ENCODE measurements at regions not wholly inside any gene's neighbourhood (a gene's known extent, or its start where the extent isn't known, plus 50 kb on each side); places are given as distances from the start of the nearest gene placed in this dataset.

DNA sequence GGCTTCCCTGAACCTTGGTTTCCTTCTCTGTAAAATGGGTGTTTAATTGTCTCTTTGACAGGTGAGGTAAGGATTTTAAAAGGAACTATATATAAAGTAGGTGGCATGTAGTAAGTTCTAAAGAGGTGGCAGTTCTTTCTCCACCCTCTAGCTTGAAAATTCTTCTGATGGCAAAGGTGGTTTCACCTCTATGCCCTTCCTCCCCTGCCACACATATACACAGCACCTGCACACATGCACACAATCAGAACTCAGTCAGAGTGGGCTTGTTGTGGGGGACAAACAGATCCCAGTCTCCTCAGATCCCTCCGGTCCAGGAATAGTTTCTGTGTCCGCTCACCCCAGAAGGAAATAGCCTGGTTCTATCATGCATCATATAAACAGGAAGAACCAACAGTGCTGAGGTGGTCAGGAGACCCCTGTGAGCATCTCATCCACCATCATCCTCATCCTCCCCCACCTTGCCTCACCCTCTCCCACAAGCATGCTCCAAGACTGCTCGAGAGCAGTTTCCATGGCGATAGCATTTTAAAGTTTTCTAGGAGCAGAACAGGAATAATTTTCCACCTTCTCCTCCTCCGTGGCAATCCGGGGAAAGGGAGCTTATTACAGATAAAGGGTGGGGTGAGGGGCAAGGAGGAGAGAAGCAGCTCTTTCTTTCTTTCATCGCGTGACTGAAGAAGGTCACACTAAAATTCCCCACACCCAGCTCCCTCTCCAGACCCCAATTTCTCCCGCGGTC, 123.6 kb downstream of the CHST1 start:
- DNase-seq (ENCODE audit: extremely low spot score in 2 of 2): no peak
- H3K4me3 ChIP-seq: no peak overlapping the region
- no peak overlapping the region for H3K27ac ChIP-seq
- no peaks in the 10 kb centered on the region for H3K9me3 ChIP-seq
- TF ChIP-seq CTCF (IDR thresholded peaks at IDR 0.05) (no peak), POLR2A (IDR thresholded peaks at IDR 0.05) (no peak), POLR2AphosphoS5 (IDR thresholded peaks at IDR 0.05; ENCODE audit: insufficient read depth in 1 of 2, low read depth in 1 of 2) (no peak)
- no peaks in the 10 kb centered on the region for H3K27me3 ChIP-seq
- no peaks in the 10 kb centered on the region for H3K36me3 ChIP-seq
- H3K4me1 ChIP-seq: no peaks in the 10 kb centered on the region
- intact Hi-C loops (cut with DNase I): no loop called here

- Histone ChIP-seq H3K9me3 (no peaks in the 10 kb centered on the region), H3K4me1 (no peaks in the 10 kb centered on the region), H3K4me3 (no peak overlapping the region), H3K27me3 (no peaks in the 10 kb centered on the region), H3K27ac (no peak overlapping the region), H3K36me3 (no peaks in the 10 kb centered on the region)
- DNase-seq (ENCODE audit: extremely low spot score in 2 of 2): no peak
- TF ChIP-seq CTCF (IDR thresholded peaks at IDR 0.05) (no peak), POLR2A (IDR thresholded peaks at IDR 0.05) (no peak), POLR2AphosphoS5 (IDR thresholded peaks at IDR 0.05; ENCODE audit: insufficient read depth in 1 of 2, low read depth in 1 of 2) (no peak)
- intact Hi-C loops (cut with DNase I): no loop called here
Observed at GRCh38 chr11:45538939-45539338, 126.5 kb downstream of the CHST1 start.

- H3K27ac ChIP-seq: no peak overlapping the region
- H3K4me3 ChIP-seq: no peak overlapping the region
- H3K9me3 ChIP-seq: no peaks in the 10 kb centered on the region
- no peak for TF ChIP-seq CTCF (IDR thresholded peaks at IDR 0.05)
- TF ChIP-seq POLR2A (IDR thresholded peaks at IDR 0.05): no peak
- no peak for TF ChIP-seq POLR2AphosphoS5 (IDR thresholded peaks at IDR 0.05; ENCODE audit: insufficient read depth in 1 of 2, low read depth in 1 of 2)
- no peaks in the 10 kb centered on the region for H3K4me1 ChIP-seq
- DNase-seq (ENCODE audit: extremely low spot score in 2 of 2): no peak
- H3K36me3 ChIP-seq: no peaks in the 10 kb centered on the region
- H3K27me3 ChIP-seq: no peaks in the 10 kb centered on the region
- intact Hi-C loops (cut with DNase I): no loop called here
Observed at GRCh38 chr11:45538363-45538762, 127.1 kb downstream of the CHST1 start.

DNA sequence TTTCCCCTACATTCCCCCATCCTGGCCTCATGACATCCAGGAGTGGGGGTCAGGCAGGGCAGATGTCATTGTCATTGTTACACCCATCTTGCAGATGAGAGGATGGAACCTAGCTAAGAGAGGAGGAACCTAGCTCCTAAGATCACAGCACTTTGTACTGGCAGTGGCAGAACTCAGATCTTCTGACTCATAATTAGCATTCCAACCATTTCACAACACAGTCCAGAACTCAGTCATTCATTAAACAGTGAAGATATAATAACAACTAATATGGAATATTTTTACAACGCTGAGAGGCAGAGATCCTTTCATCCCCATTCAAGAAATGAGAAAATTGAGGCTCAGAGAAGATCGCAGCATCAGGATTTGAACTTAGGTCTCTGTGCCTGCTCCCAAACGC, 127.8 kb downstream of the CHST1 start:
- intact Hi-C loops (cut with DNase I): no loop called here
- Histone ChIP-seq H3K36me3 (no peaks in the 10 kb centered on the region), H3K27ac (no peak overlapping the region), H3K4me1 (no peaks in the 10 kb centered on the region), H3K27me3 (no peaks in the 10 kb centered on the region), H3K9me3 (no peaks in the 10 kb centered on the region), H3K4me3 (no peak overlapping the region)
- DNase-seq (ENCODE audit: extremely low spot score in 2 of 2): no peak
- TF ChIP-seq POLR2A (IDR thresholded peaks at IDR 0.05) (no peak), CTCF (IDR thresholded peaks at IDR 0.05) (no peak), POLR2AphosphoS5 (IDR thresholded peaks at IDR 0.05; ENCODE audit: insufficient read depth in 1 of 2, low read depth in 1 of 2) (no peak)

DNA sequence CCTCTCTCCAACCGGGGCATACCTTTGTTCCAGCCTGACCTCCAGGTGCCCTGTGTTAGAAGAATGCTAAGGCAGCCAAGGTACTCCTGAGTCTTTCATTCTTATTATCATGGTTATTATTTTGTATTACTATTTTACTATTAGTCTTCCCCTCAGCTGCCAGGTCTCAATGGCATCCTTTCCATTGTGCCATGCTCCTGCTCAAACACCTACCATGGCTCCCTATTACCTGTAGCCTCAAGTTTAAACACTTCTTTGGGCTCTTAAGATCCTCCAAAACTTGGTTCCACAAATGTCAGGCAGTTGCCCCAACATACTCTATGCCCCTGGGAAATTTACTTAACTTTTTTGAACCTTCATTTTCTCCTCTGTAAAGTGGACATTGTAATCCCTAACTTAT, 130.4 kb downstream of the CHST1 start:
- no peak for DNase-seq (ENCODE audit: extremely low spot score in 2 of 2)
- H3K27me3 ChIP-seq: no peaks in the 10 kb centered on the region
- H3K4me3 ChIP-seq: no peak overlapping the region
- H3K27ac ChIP-seq: no peak overlapping the region
- no peaks in the 10 kb centered on the region for H3K9me3 ChIP-seq
- no peak for TF ChIP-seq POLR2AphosphoS5 (IDR thresholded peaks at IDR 0.05; ENCODE audit: insufficient read depth in 1 of 2, low read depth in 1 of 2)
- TF ChIP-seq CTCF (IDR thresholded peaks at IDR 0.05): no peak
- TF ChIP-seq POLR2A (IDR thresholded peaks at IDR 0.05): no peak
- intact Hi-C loops (cut with DNase I): no loop called here
- H3K36me3 ChIP-seq: no peaks in the 10 kb centered on the region
- no peaks in the 10 kb centered on the region for H3K4me1 ChIP-seq

Measured in vagina (tissue), 2 donors.